B cell (primary cell): ENCODE measurements at regions not wholly inside any gene's neighbourhood (a gene's known extent, or its start where the extent isn't known, plus 50 kb on each side); places are given as distances from the start of the nearest gene placed in this dataset.

Source experiments
- ATAC-seq: fragments of 200-7000 bp; cut with Tn5 transposase; one replicate; pipeline ENCODE4 v1.10.0; 2021; ENCODE audit warnings: low read depth, mild to moderate bottlenecking, moderate number of reproducible peaks, moderate library complexity
- CTCF ChIA-PET: fragments of 350-600 bp; sonication (Branson Sonifier 250); formaldehyde crosslinking; loops from one replicate; lab custom pipeline; 2021; ENCODE audit warnings: antibody characterized with exemption, inconsistent platforms; lab: Charles Lee
- POLR2A ChIA-PET: fragments of 350-600 bp; sonication (Branson Sonifier 250); formaldehyde crosslinking; loops from one replicate; lab custom pipeline; 2021; ENCODE audit warnings: antibody characterized with exemption; lab: Charles Lee
- DNase-seq: peaks from one replicate; pipeline ENCODE4 v3.0.0; 2013
- H2AFZ ChIP-seq: 2 replicates; pipeline ENCODE4 v1.6.1; 2012; ENCODE audit warnings: mild to moderate bottlenecking, low read depth, low read length; ENCODE audit not compliant: insufficient read depth, poor library complexity, severe bottlenecking
- H3K27ac ChIP-seq, 2 donors: 1 replicate in 1 of 2; 2 replicates in 1 of 2; pipeline ENCODE4 v1.5.1; 2012 to 2013; ENCODE audit warnings: low read length in 2 of 2, mild to moderate bottlenecking in 2 of 2, moderate library complexity in 1 of 2
- H3K27me3 ChIP-seq, 4 experiments: fragments of 200-600 bp in 1 of 4; sonication (generic) in 1 of 4; replicated peaks in 1 of 4; 1 replicate in 2 of 4; 2 replicates in 2 of 4; pipeline versions ENCODE4 v1.6.1 to v1.7.0; 2013 to 2016; ENCODE audit warnings: low read length in 3 of 4, mild to moderate bottlenecking in 2 of 4, mixed read lengths in 1 of 4, moderate library complexity in 1 of 4; ENCODE audit not compliant: insufficient read depth in 4 of 4, control insufficient read depth in 3 of 4; ENCODE audit errors: control extremely low read depth in 1 of 4
- H3K36me3 ChIP-seq, 2 experiments: replicated peaks in 1 of 2; 1 replicate in 1 of 2; 2 replicates in 1 of 2; pipeline versions ENCODE4 v1.6.1 to v1.7.1; 2013; ENCODE audit warnings: low read length in 1 of 2; ENCODE audit not compliant: insufficient read depth in 2 of 2, control insufficient read depth in 1 of 2; ENCODE audit errors: control extremely low read depth in 1 of 2, extremely low read depth in 1 of 2
- H3K4me1 ChIP-seq, 2 donors: fragments of 200-600 bp in 1 of 2; sonication (generic) in 1 of 2; 1 replicate in 1 of 2; 2 replicates in 1 of 2; pipeline versions ENCODE4 v1.5.1 to v1.6.1; 2013 to 2017; ENCODE audit warnings: low read length in 2 of 2; ENCODE audit not compliant: control insufficient read depth in 2 of 2, insufficient read depth in 2 of 2
- H3K4me2 ChIP-seq: replicated peaks from 2 replicates; pipeline ENCODE3; 2012; ENCODE audit warnings: mild to moderate bottlenecking, low read depth, low read length; ENCODE audit not compliant: poor library complexity, severe bottlenecking
- H3K4me3 ChIP-seq, 5 experiments: fragments of 200-600 bp in 1 of 5; sonication (generic) in 1 of 5; 1 replicate in 3 of 5; 2 replicates in 2 of 5; pipeline versions ENCODE4 v1.5.1 to v1.7.0; 2011 to 2016; ENCODE audit warnings: low read length in 4 of 5, mild to moderate bottlenecking in 4 of 5, low read depth in 2 of 5, control low read depth in 1 of 5, moderate library complexity in 1 of 5; ENCODE audit not compliant: insufficient read depth in 1 of 5; ENCODE audit errors: control extremely low read depth in 1 of 5, extremely low read depth in 1 of 5
- H3K79me2 ChIP-seq: fragments of 200-600 bp; sonication (generic); one replicate; pipeline ENCODE4 v1.6.0; 2016; ENCODE audit warnings: low read length; ENCODE audit not compliant: control insufficient read depth, insufficient read depth
- H3K9ac ChIP-seq: fragments of 200-600 bp; sonication (generic); 2 replicates; pipeline ENCODE4 v1.6.1; 2017; ENCODE audit warnings: mild to moderate bottlenecking, low read length, moderate library complexity
- H3K9me3 ChIP-seq, 3 donors: one replicate each; pipeline versions ENCODE4 v1.6.1 to v1.7.1; 2013; ENCODE audit warnings: low read length in 2 of 3; ENCODE audit not compliant: control insufficient read depth in 2 of 3, insufficient read depth in 1 of 3; ENCODE audit errors: control extremely low read depth in 1 of 3
- H4K20me1 ChIP-seq: 2 replicates; pipeline ENCODE4 v1.6.0; 2012; ENCODE audit warnings: mild to moderate bottlenecking, low read length; ENCODE audit not compliant: insufficient read depth, control insufficient read depth, poor library complexity, severe bottlenecking
- H3K27ac Mint-ChIP-seq: one replicate; pipeline ENCODE4 v1.8.0; 2021; ENCODE audit warnings: mixed read lengths
- H3K27me3 Mint-ChIP-seq: one replicate; pipeline ENCODE4 v1.8.0; 2021; ENCODE audit warnings: mixed read lengths
- H3K4me1 Mint-ChIP-seq: one replicate; pipeline ENCODE4 v1.8.0; 2021; ENCODE audit warnings: mixed read lengths
- H3K4me3 Mint-ChIP-seq: one replicate; pipeline ENCODE4 v1.8.0; 2021; ENCODE audit warnings: mixed read lengths
- H3K9me3 Mint-ChIP-seq: one replicate; pipeline ENCODE4 v1.8.0; 2022; ENCODE audit warnings: mixed read lengths; ENCODE audit not compliant: insufficient read depth
- EZH2 ChIP-seq: IDR thresholded peaks from 2 replicates; pipeline ENCODE4 v1.6.1; 2012; ENCODE audit warnings: borderline replicate concordance, low read depth, mild to moderate bottlenecking, moderate library complexity, low read length; ENCODE audit not compliant: insufficient read depth, poor library complexity, severe bottlenecking
- WGBS: methylation state at CpG from one replicate; pipeline ENCODE4 v1.1.5; 2013; ENCODE audit warnings: missing lambda C conversion rate; ENCODE audit not compliant: insufficient coverage; 5-methylcytosine and 5-hydroxymethylcytosine counted together
- intact Hi-C: fragments of 100-400 bp; cut with micrococcal nuclease; formaldehyde crosslinking; loops from one replicate; pipeline ENCODE4 v1.10.0; 2022
- TF ChIP-seq, protein P1 (sequence below): fragments of 200-600 bp; IDR thresholded peaks from one replicate; pipeline ENCODE4 v1.8.0; 2022; ENCODE audit warnings: antibody characterized with exemption, mild to moderate bottlenecking

DNA sequence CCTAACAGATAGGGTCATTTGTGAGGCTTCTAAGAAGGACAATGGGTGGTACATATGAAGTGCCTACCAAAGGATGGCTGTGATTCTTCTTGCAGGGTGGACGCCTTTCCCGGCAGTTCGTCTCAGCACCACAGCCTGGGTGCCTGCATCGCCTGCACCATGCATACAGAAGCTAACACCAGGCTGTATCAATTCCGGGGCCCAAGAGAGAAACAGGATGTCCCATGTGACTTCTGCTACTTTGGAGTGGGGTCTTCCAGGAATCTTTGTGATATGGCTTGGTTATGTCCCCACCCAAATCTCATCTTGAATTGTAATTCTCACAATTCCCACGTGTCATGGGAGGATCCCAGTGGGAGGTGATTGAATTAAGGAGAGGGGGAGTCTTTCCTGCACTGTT, 251.6 kb upstream of the TNRC6C start:
- H3K4me1 ChIP-seq, result no peaks in the 10 kb centered on the region
- H4K20me1 ChIP-seq, result no peaks in the 10 kb centered on the region
- TF ChIP-seq EZH2, result no peak
- TF ChIP-seq, protein P1, sequence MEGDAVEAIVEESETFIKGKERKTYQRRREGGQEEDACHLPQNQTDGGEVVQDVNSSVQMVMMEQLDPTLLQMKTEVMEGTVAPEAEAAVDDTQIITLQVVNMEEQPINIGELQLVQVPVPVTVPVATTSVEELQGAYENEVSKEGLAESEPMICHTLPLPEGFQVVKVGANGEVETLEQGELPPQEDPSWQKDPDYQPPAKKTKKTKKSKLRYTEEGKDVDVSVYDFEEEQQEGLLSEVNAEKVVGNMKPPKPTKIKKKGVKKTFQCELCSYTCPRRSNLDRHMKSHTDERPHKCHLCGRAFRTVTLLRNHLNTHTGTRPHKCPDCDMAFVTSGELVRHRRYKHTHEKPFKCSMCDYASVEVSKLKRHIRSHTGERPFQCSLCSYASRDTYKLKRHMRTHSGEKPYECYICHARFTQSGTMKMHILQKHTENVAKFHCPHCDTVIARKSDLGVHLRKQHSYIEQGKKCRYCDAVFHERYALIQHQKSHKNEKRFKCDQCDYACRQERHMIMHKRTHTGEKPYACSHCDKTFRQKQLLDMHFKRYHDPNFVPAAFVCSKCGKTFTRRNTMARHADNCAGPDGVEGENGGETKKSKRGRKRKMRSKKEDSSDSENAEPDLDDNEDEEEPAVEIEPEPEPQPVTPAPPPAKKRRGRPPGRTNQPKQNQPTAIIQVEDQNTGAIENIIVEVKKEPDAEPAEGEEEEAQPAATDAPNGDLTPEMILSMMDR, result no peak
- H3K9ac ChIP-seq, result no peak overlapping the region
- Mint-ChIP-seq H3K4me1 (no peaks in the 10 kb centered on the region), H3K27me3 (peaks cover 26% of the 10 kb centered on the region), H3K9me3 (peaks cover 20% of the 10 kb centered on the region), H3K4me3 (no peak overlapping the region), H3K27ac (no peak overlapping the region)
- no peak for ATAC-seq
- peaks cover 0 to 3% (median 0%) of the 10 kb centered on the region in 4 experiments for H3K27me3 ChIP-seq
- H3K36me3 ChIP-seq, result no peaks in the 10 kb centered on the region
- ChIA-PET CTCF (no interaction called here), POLR2A (no interaction called here)
- H2AFZ ChIP-seq, result no peak overlapping the region
- no peak overlapping the region for H3K4me2 ChIP-seq
- DNase-seq, result no peak
- no peak overlapping the region for H3K4me3 ChIP-seq
- peaks cover 2 to 32% (median 20%) of the 10 kb centered on the region in 3 donors for H3K9me3 ChIP-seq
- H3K79me2 ChIP-seq, result no peaks in the 10 kb centered on the region
- WGBS, result 87% methylated on average over 3 of the region's 6 CpGs
- no peak overlapping the region for H3K27ac ChIP-seq
- intact Hi-C loops, result no loop called here

DNA sequence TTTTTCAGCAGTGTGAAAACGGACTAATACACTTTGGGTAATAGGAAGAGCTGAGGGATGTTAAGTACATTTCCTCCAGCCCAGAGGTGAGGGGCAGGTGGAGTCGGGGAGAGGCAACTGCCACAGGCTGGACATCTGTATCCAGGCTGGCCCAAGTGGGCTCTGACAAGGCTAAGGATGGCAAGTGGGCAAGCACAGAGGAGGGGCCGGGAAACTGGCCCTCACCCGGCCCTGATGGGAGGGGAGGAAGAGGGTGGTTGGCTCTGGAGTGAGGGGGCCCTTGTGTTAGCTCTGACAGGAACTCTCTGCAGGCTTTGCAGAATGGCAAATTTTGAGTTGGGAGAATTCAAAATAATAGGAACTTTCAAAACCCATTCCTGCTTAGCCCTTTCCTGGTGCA, 251.0 kb upstream of the TNRC6C start:
- no peaks in the 10 kb centered on the region for H3K4me1 ChIP-seq
- no peaks in the 10 kb centered on the region for H3K36me3 ChIP-seq
- no peaks in the 10 kb centered on the region for H3K79me2 ChIP-seq
- Mint-ChIP-seq H3K27me3 (peaks cover 26% of the 10 kb centered on the region), H3K9me3 (peaks cover 16% of the 10 kb centered on the region), H3K27ac (no peak overlapping the region), H3K4me3 (no peak overlapping the region), H3K4me1 (no peaks in the 10 kb centered on the region)
- CTCF ChIA-PET, result no interaction called here
- no peak overlapping the region for H3K4me3 ChIP-seq
- H3K4me2 ChIP-seq, result no peak overlapping the region
- H3K27me3 ChIP-seq, result peaks cover 0 to 3% (median 0%) of the 10 kb centered on the region in 4 experiments
- no peaks in the 10 kb centered on the region for H4K20me1 ChIP-seq
- intact Hi-C loops, result no loop called here
- no peak overlapping the region for H3K27ac ChIP-seq
- H3K9ac ChIP-seq, result no peak overlapping the region
- H3K9me3 ChIP-seq, result peaks cover 2 to 26% (median 14%) of the 10 kb centered on the region in 3 donors
- POLR2A ChIA-PET, result no interaction called here
- DNase-seq (no peak), ATAC-seq (no peak)
- TF ChIP-seq, protein P1, result no peak
- no peak for TF ChIP-seq EZH2
- 93% methylated on average over 3 of the region's 4 CpGs for WGBS
- no peak overlapping the region for H2AFZ ChIP-seq
